PC-9 (cell line): ENCODE measurements at regions not wholly inside any gene's neighbourhood (a gene's known extent, or its start where the extent isn't known, plus 50 kb on each side); places are given as distances from the start of the nearest gene placed in this dataset.

ENCODE experiments used
- BruUV-seq: library from RNA; stranded (reverse); fragments of 400-500 nt; replicated peaks from 2 replicates; lab custom pipeline; 2021; lab: Mats Ljungman, UMichigan
- CTCF ChIA-PET: fragments of 300-600 bp; sonication (Branson Sonifier 250); formaldehyde crosslinking; loops from one replicate; lab custom pipeline; 2022; ENCODE audit warnings: antibody characterized with exemption; lab: Charles Lee
- POLR2A ChIA-PET: fragments of 300-600 bp; sonication (Branson Sonifier 250); formaldehyde crosslinking; loops from one replicate; lab custom pipeline; 2022; ENCODE audit warnings: antibody characterized with exemption; ENCODE audit not compliant: unreplicated experiment; lab: Charles Lee
- DNase-seq, 2 experiments: peaks; one replicate each; pipeline versions ENCODE4 v3.0.0 to v3.0.0-alpha.2; 2015 to 2022; ENCODE audit warnings: mixed read lengths in 1 of 2
- H2AFZ ChIP-seq: fragments of 200-600 bp; sonication (generic); 2 replicates; pipeline ENCODE4 v1.8.1; 2017; ENCODE audit warnings: antibody characterized with exemption
- H3F3A ChIP-seq: fragments of 200-600 bp; sonication (generic); 2 replicates; pipeline ENCODE4 v1.8.1; 2017; ENCODE audit warnings: antibody characterized with exemption, mild to moderate bottlenecking, low read depth; ENCODE audit not compliant: insufficient read depth
- H3K27ac ChIP-seq: fragments of 200-600 bp; sonication (generic); 2 replicates; pipeline ENCODE4 v1.6.1; 2016; ENCODE audit warnings: mixed run types
- H3K27me3 ChIP-seq: fragments of 200-600 bp; sonication (generic); 2 replicates; pipeline ENCODE4 v1.6.1; 2016; ENCODE audit warnings: low read depth, mixed run types; ENCODE audit not compliant: insufficient read depth
- H3K36me3 ChIP-seq: fragments of 200-600 bp; sonication (generic); 2 replicates; pipeline ENCODE4 v1.6.1; 2016; ENCODE audit warnings: low read depth, mixed run types
- H3K4me1 ChIP-seq: fragments of 200-600 bp; sonication (generic); replicated peaks from 2 replicates; pipeline ENCODE4 v1.6.1; 2016; ENCODE audit warnings: mixed run types; ENCODE audit not compliant: insufficient read depth
- H3K4me2 ChIP-seq: fragments of 200-600 bp; sonication (generic); 2 replicates; pipeline ENCODE4 v1.6.1; 2017; ENCODE audit warnings: mixed run types
- H3K4me3 ChIP-seq: fragments of 200-600 bp; sonication (generic); 2 replicates; pipeline ENCODE4 v1.6.1; 2016; ENCODE audit warnings: mixed run types
- H3K79me2 ChIP-seq: fragments of 200-600 bp; sonication (generic); 2 replicates; pipeline ENCODE4 v1.6.1; 2017; ENCODE audit warnings: low read depth, mixed run types
- H3K9me2 ChIP-seq: fragments of 200-600 bp; sonication (generic); 2 replicates; pipeline ENCODE4 v1.8.1; 2017; ENCODE audit warnings: mild to moderate bottlenecking; ENCODE audit not compliant: insufficient read depth
- H3K9me3 ChIP-seq: fragments of 200-600 bp; sonication (generic); 2 replicates; pipeline ENCODE4 v1.8.1; 2016; ENCODE audit warnings: low read depth; ENCODE audit not compliant: insufficient read depth
- H4K20me1 ChIP-seq: fragments of 200-600 bp; sonication (generic); 2 replicates; pipeline ENCODE4 v1.8.1; 2017; ENCODE audit not compliant: insufficient read depth
- CTCF ChIP-seq: fragments of 200-600 bp; sonication (generic); conservative IDR thresholded peaks from 2 replicates; pipeline ENCODE4 v1.6.1; 2017; ENCODE audit warnings: mixed run types, antibody characterized with exemption, mild to moderate bottlenecking, moderate library complexity
- EZH2 ChIP-seq: fragments of 200-600 bp; sonication (generic); IDR thresholded peaks from 2 replicates; pipeline ENCODE4 v1.8.0; 2017; ENCODE audit warnings: antibody characterized with exemption, low read depth
- intact Hi-C: fragments of 100-400 bp; cut with micrococcal nuclease; formaldehyde crosslinking; loops from one replicate; pipeline ENCODE4 v1.10.0; 2022; ENCODE audit not compliant: unreplicated experiment

GRCh38 chr19:30645946-30646577 lies 273.9 kb downstream of the ZNF536 start:
- no peaks in the 10 kb centered on the region for H3K36me3 ChIP-seq
- no peaks in the 10 kb centered on the region for H3K9me2 ChIP-seq
- no peak for DNase-seq
- no peak overlapping the region for H3K4me2 ChIP-seq
- H3F3A ChIP-seq = no peaks in the 10 kb centered on the region
- intact Hi-C loops = no loop called here
- H3K4me3 ChIP-seq = no peak overlapping the region
- CTCF ChIA-PET = no interaction called here
- H4K20me1 ChIP-seq = no peaks in the 10 kb centered on the region
- POLR2A ChIA-PET = no interaction called here
- BruUV-seq = no TSS peak
- no peaks in the 10 kb centered on the region for H3K9me3 ChIP-seq
- no peak overlapping the region for H3K27ac ChIP-seq
- peaks cover 48% of the 10 kb centered on the region for H3K27me3 ChIP-seq
- no peaks in the 10 kb centered on the region for H3K79me2 ChIP-seq
- H2AFZ ChIP-seq = no peak overlapping the region
- no peaks in the 10 kb centered on the region for H3K4me1 ChIP-seq
- TF ChIP-seq EZH2 (no peak), CTCF (no peak)

GRCh38 chr19:30640252-30640965 lies 268.2 kb downstream of the ZNF536 start:
- POLR2A ChIA-PET = no interaction called here
- no peak for TF ChIP-seq CTCF
- no peak for TF ChIP-seq EZH2
- H3K4me2 ChIP-seq = no peak overlapping the region
- peaks cover 17% of the 10 kb centered on the region for H3K27me3 ChIP-seq
- H3F3A ChIP-seq = no peaks in the 10 kb centered on the region
- H3K4me1 ChIP-seq = no peaks in the 10 kb centered on the region
- CTCF ChIA-PET = no interaction called here
- no peaks in the 10 kb centered on the region for H3K36me3 ChIP-seq
- no peaks in the 10 kb centered on the region for H3K79me2 ChIP-seq
- no peaks in the 10 kb centered on the region for H3K9me2 ChIP-seq
- H3K27ac ChIP-seq = no peak overlapping the region
- intact Hi-C loops = no loop called here
- no peaks in the 10 kb centered on the region for H3K9me3 ChIP-seq
- DNase-seq = no peak
- no TSS peak for BruUV-seq
- no peak overlapping the region for H3K4me3 ChIP-seq
- no peak overlapping the region for H2AFZ ChIP-seq
- H4K20me1 ChIP-seq = no peaks in the 10 kb centered on the region

GRCh38 chr19:30638889-30639288 lies 266.7 kb downstream of the ZNF536 start:
- H3K79me2 ChIP-seq = no peaks in the 10 kb centered on the region
- intact Hi-C loops = no loop called here
- no peak overlapping the region for H3K4me2 ChIP-seq
- H3K27me3 ChIP-seq = peaks cover 17% of the 10 kb centered on the region
- no peaks in the 10 kb centered on the region for H3K36me3 ChIP-seq
- H3K27ac ChIP-seq = no peak overlapping the region
- no peak for TF ChIP-seq EZH2
- no peaks in the 10 kb centered on the region for H3K9me3 ChIP-seq
- H3F3A ChIP-seq = no peaks in the 10 kb centered on the region
- H3K4me3 ChIP-seq = no peak overlapping the region
- no peaks in the 10 kb centered on the region for H3K9me2 ChIP-seq
- DNase-seq = no peak
- CTCF ChIA-PET = no interaction called here
- H3K4me1 ChIP-seq = no peaks in the 10 kb centered on the region
- POLR2A ChIA-PET = no interaction called here
- H2AFZ ChIP-seq = no peak overlapping the region
- BruUV-seq = no TSS peak
- H4K20me1 ChIP-seq = no peaks in the 10 kb centered on the region
